Endodermal cell (in vitro differentiated cells): ENCODE measurements at regions not wholly inside any gene's neighbourhood (a gene's known extent, or its start where the extent isn't known, plus 50 kb on each side); places are given as distances from the start of the nearest gene placed in this dataset.

Source experiments
- DNase-seq: peaks from one replicate; pipeline ENCODE4 v3.0.0-alpha.2; 2017
- H3K27ac ChIP-seq: 2 replicates; pipeline ENCODE4 v1.5.1; 2013; ENCODE audit warnings: mild to moderate bottlenecking, low read depth, low read length, moderate library complexity
- H3K27me3 ChIP-seq: 2 replicates; pipeline ENCODE4 v1.6.1; 2013; ENCODE audit warnings: mild to moderate bottlenecking, low read length, moderate library complexity; ENCODE audit not compliant: insufficient read depth, control insufficient read depth, poor library complexity, severe bottlenecking
- H3K36me3 ChIP-seq: 2 replicates; pipeline ENCODE4 v1.7.0; 2013; ENCODE audit warnings: mild to moderate bottlenecking, low read length, moderate library complexity; ENCODE audit not compliant: control insufficient read depth, insufficient read depth
- H3K4me1 ChIP-seq: one replicate; pipeline ENCODE4 v1.7.0; 2013; ENCODE audit warnings: low read length; ENCODE audit not compliant: control insufficient read depth, insufficient read depth
- H3K4me3 ChIP-seq: 2 replicates; pipeline ENCODE4 v1.5.1; 2013; ENCODE audit warnings: mild to moderate bottlenecking, low read length, moderate library complexity
- H3K9ac ChIP-seq: 2 replicates; pipeline ENCODE4 v1.6.1; 2013; ENCODE audit warnings: mild to moderate bottlenecking, low read length, moderate library complexity; ENCODE audit not compliant: poor library complexity, severe bottlenecking; ENCODE audit errors: extremely low read depth
- H3K9me3 ChIP-seq: 2 replicates; pipeline ENCODE4 v1.6.1; 2013; ENCODE audit warnings: mild to moderate bottlenecking, low read length, moderate library complexity; ENCODE audit not compliant: control insufficient read depth
- H3K27ac Mint-ChIP-seq: 2 replicates; pipeline ENCODE4 v1.8.0; 2020; ENCODE audit warnings: mixed read lengths
- H3K27me3 Mint-ChIP-seq: 2 replicates; pipeline ENCODE4 v1.8.0; 2021; ENCODE audit warnings: mild to moderate bottlenecking, mixed read lengths; ENCODE audit not compliant: insufficient read depth
- H3K36me3 Mint-ChIP-seq: 2 replicates; pipeline ENCODE4 v1.8.0; 2020; ENCODE audit warnings: low read depth, mixed read lengths
- H3K4me1 Mint-ChIP-seq: 2 replicates; pipeline ENCODE4 v1.8.0; 2020; ENCODE audit warnings: mixed read lengths
- H3K4me3 Mint-ChIP-seq: 2 replicates; pipeline ENCODE4 v1.8.0; 2020; ENCODE audit warnings: mild to moderate bottlenecking, moderate library complexity, mixed read lengths
- H3K9me3 Mint-ChIP-seq: 2 replicates; pipeline ENCODE4 v1.8.0; 2020; ENCODE audit warnings: mild to moderate bottlenecking, mixed read lengths
- CTCF ChIP-seq: fragments of 200-600 bp; sonication (generic); conservative IDR thresholded peaks from 2 replicates; pipeline ENCODE4 v1.5.0; 2021; ENCODE audit warnings: antibody characterized with exemption, mild to moderate bottlenecking
- WGBS, 2 experiments: methylation state at CpG; one replicate each; pipeline versions ENCODE4 v1.1.5 to v1.1.7; 2013; ENCODE audit warnings: missing lambda C conversion rate in 2 of 2, mixed read lengths in 1 of 2; ENCODE audit not compliant: insufficient coverage in 1 of 2, insufficient read length in 1 of 2; 5-methylcytosine and 5-hydroxymethylcytosine counted together

GRCh38 chr2:142574388-142574787 lies 303.1 kb upstream of the KYNU start:
- Mint-ChIP-seq H3K4me1 (peaks cover 8% of the 10 kb centered on the region), H3K27ac (no peak overlapping the region), H3K27me3 (no peaks in the 10 kb centered on the region), H3K4me3 (no peak overlapping the region), H3K9me3 (no peaks in the 10 kb centered on the region), H3K36me3 (no peaks in the 10 kb centered on the region)
- Histone ChIP-seq H3K36me3 (no peaks in the 10 kb centered on the region), H3K4me3 (no peak overlapping the region), H3K27me3 (no peaks in the 10 kb centered on the region), H3K9ac (no peak overlapping the region), H3K4me1 (no peaks in the 10 kb centered on the region), H3K9me3 (no peaks in the 10 kb centered on the region), H3K27ac (no peak overlapping the region)
- no peak for DNase-seq
- no peak for TF ChIP-seq CTCF

GRCh38 chr2:142572346-142573132 lies 304.9 kb upstream of the KYNU start:
- H3K4me1 Mint-ChIP-seq: peaks cover 8% of the 10 kb centered on the region
- Histone ChIP-seq H3K27ac (no peak overlapping the region), H3K4me3 (no peak overlapping the region), H3K9ac (no peak overlapping the region), H3K4me1 (no peaks in the 10 kb centered on the region), H3K9me3 (no peaks in the 10 kb centered on the region), H3K27me3 (no peaks in the 10 kb centered on the region), H3K36me3 (no peaks in the 10 kb centered on the region)
- H3K27ac Mint-ChIP-seq: no peak overlapping the region
- TF ChIP-seq CTCF: no peak
- no peak for DNase-seq
- H3K27me3 Mint-ChIP-seq: no peaks in the 10 kb centered on the region
- WGBS, 2 experiments: 98 to 100% methylated on average over 1 to 3 of the region's 5 CpGs
- H3K36me3 Mint-ChIP-seq: no peaks in the 10 kb centered on the region
- H3K9me3 Mint-ChIP-seq: no peaks in the 10 kb centered on the region
- H3K4me3 Mint-ChIP-seq: no peak overlapping the region

- no peak overlapping the region for H3K27ac Mint-ChIP-seq
- H3K36me3 ChIP-seq: no peaks in the 10 kb centered on the region
- H3K27me3 Mint-ChIP-seq: no peaks in the 10 kb centered on the region
- DNase-seq: no peak
- H3K9me3 ChIP-seq: no peaks in the 10 kb centered on the region
- H3K9me3 Mint-ChIP-seq: no peaks in the 10 kb centered on the region
- H3K27me3 ChIP-seq: no peaks in the 10 kb centered on the region
- H3K9ac ChIP-seq: no peak overlapping the region
- H3K4me1 ChIP-seq: no peaks in the 10 kb centered on the region
- H3K4me3 Mint-ChIP-seq: no peak overlapping the region
- no peak for TF ChIP-seq CTCF
- H3K36me3 Mint-ChIP-seq: no peaks in the 10 kb centered on the region
- 93 to 95% methylated on average over 3 to 4 of the region's 4 CpGs for WGBS, 2 experiments
- H3K4me3 ChIP-seq: no peak overlapping the region
- H3K27ac ChIP-seq: no peak overlapping the region
- H3K4me1 Mint-ChIP-seq: peaks cover 8% of the 10 kb centered on the region
These were observed 305.5 kb upstream of the KYNU start for GRCh38 chr2:142571934-142572333.
